ENCODE measurements at regions not wholly inside any gene's neighbourhood (a gene's known extent, or its start where the extent isn't known, plus 50 kb on each side); places are given as distances from the start of the nearest gene placed in this dataset.

DNA sequence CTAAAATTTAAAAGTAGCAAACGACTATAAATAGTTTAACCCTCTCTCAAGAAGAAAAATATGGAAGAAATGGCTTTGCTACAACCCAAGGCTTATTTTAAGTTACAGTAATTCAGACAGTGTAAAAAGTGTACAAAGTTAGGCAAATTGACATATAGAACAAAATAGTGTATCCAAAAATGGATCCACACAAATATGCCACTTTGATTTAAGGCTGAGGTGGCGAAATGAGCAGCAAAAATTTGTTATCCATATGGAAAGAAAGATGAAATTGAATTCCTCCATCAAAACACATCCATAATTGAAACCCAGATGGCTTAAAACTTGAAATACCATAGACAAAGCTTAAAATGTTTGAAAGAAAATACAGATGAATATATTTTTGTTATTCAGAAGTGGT, 540.8 kb downstream of the BRINP3 start:
- H3K27ac ChIP-seq, result no peak overlapping the region
- no peak for TF ChIP-seq ZFX (IDR thresholded peaks at IDR 0.05; ENCODE audit: borderline replicate concordance)
- TF ChIP-seq, protein P1, sequence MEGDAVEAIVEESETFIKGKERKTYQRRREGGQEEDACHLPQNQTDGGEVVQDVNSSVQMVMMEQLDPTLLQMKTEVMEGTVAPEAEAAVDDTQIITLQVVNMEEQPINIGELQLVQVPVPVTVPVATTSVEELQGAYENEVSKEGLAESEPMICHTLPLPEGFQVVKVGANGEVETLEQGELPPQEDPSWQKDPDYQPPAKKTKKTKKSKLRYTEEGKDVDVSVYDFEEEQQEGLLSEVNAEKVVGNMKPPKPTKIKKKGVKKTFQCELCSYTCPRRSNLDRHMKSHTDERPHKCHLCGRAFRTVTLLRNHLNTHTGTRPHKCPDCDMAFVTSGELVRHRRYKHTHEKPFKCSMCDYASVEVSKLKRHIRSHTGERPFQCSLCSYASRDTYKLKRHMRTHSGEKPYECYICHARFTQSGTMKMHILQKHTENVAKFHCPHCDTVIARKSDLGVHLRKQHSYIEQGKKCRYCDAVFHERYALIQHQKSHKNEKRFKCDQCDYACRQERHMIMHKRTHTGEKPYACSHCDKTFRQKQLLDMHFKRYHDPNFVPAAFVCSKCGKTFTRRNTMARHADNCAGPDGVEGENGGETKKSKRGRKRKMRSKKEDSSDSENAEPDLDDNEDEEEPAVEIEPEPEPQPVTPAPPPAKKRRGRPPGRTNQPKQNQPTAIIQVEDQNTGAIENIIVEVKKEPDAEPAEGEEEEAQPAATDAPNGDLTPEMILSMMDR (IDR thresholded peaks at IDR 0.05), result no peak

DNA sequence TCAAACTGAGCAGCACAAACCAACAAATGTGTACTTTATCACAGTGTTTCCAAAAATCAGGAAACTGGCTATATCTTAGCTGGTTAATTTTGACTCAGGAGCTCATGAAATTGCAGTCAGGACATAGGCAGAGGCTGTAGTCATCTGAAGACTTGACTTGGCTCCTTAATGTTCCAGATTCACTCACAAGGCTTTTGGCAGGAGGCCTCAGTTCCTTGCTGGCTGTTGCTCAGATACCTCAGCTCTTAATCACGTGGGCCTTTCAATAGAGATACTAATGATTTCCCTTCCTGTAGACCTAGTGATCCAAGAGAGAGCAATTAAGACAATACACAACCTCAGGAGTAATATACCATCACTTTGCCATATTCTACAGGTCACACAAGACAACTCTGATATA, 537.7 kb downstream of the BRINP3 start:
- no peak overlapping the region for H3K27ac ChIP-seq
- TF ChIP-seq, protein P1 (IDR thresholded peaks at IDR 0.05), result no peak
- TF ChIP-seq ZFX (IDR thresholded peaks at IDR 0.05; ENCODE audit: borderline replicate concordance), result no peak

DNA sequence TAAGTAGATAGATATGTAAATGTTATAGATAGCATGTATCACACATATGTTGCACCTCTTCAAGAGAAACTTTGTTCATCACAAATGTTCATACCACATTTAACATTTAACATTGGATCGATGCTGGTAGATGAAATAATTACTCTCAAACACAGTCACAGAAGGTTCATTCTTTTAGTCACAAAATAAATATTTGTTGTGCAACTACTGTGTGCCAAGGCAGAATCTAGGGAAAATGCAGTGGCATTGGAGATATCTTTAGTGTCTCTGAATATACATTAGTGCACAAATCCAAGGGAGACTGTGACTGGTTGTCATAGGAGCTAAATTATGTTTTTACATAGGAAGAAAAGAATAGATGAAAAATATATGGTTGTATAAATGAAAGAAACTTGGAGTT, 535.7 kb downstream of the BRINP3 start:
- TF ChIP-seq, protein P1 (IDR thresholded peaks at IDR 0.05), result no peak
- TF ChIP-seq ZFX (IDR thresholded peaks at IDR 0.05; ENCODE audit: borderline replicate concordance), result no peak
- no peak overlapping the region for H3K27ac ChIP-seq

DNA sequence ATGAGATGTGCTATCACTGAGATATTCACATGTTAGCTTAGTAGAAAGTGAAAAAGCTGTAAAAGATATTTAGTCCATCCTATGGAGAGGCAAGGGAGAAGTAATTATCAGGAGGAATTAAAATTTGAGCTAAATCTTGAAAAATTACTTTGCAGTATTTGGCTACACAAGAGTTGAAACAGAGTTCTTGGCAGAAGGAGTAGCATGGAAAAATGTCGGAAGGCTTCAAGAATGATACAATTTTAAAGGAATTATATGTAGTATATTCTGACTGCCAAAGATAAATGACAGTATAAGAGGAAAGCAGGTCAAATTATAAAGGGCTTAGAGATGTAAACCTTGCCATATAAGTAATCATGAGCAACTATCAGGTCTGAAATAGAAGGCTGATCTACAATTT, 518.9 kb downstream of the BRINP3 start:
- TF ChIP-seq, protein P1 (IDR thresholded peaks at IDR 0.05), result no peak
- no peak for TF ChIP-seq ZFX (IDR thresholded peaks at IDR 0.05; ENCODE audit: borderline replicate concordance)
- H3K27ac ChIP-seq, result no peak overlapping the region

DNA sequence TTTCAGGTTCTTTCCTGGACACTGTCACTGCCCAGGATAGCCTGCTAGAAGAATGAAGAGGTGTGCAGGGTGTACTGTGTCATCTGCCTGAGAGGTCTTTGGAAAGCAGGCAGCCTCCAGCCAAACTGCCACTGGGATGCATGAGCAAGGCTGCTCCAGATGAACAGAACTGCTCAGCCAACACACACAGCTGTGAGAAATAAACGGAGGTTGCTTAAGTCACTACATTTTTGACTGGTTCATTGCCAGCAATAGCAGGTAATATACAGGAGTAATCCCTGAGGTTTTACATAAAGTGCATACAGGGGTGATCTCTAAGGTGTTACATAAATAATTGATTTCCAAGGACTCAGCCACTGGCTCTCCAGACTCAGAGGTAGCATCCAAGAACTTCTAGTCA, 516.9 kb downstream of the BRINP3 start:
- TF ChIP-seq, protein P1 (IDR thresholded peaks at IDR 0.05), result no peak
- TF ChIP-seq ZFX (IDR thresholded peaks at IDR 0.05; ENCODE audit: borderline replicate concordance), result no peak
- H3K27ac ChIP-seq, result no peak overlapping the region

DNA sequence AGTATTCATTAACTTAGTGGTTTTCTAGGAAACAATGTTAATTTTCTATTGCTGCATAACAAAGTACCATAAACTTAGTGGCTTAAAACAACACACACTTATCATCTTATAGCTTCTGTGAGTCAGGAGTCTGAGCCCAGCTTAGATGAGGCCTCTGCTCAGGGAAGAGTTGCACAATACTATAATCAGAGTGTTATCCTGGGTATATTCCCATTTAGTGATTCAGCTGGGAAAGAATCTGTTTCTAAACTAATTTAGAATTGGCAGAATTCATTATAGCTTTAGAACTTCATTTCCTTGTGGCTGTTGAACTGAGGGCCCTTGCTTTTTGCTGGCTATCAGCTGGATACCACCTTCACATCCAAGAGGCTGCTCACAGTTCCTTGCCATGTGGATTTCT, 515.5 kb downstream of the BRINP3 start:
- no peak for TF ChIP-seq ZFX (IDR thresholded peaks at IDR 0.05; ENCODE audit: borderline replicate concordance)
- TF ChIP-seq, protein P1 (IDR thresholded peaks at IDR 0.05), result no peak
- no peak overlapping the region for H3K27ac ChIP-seq

DNA sequence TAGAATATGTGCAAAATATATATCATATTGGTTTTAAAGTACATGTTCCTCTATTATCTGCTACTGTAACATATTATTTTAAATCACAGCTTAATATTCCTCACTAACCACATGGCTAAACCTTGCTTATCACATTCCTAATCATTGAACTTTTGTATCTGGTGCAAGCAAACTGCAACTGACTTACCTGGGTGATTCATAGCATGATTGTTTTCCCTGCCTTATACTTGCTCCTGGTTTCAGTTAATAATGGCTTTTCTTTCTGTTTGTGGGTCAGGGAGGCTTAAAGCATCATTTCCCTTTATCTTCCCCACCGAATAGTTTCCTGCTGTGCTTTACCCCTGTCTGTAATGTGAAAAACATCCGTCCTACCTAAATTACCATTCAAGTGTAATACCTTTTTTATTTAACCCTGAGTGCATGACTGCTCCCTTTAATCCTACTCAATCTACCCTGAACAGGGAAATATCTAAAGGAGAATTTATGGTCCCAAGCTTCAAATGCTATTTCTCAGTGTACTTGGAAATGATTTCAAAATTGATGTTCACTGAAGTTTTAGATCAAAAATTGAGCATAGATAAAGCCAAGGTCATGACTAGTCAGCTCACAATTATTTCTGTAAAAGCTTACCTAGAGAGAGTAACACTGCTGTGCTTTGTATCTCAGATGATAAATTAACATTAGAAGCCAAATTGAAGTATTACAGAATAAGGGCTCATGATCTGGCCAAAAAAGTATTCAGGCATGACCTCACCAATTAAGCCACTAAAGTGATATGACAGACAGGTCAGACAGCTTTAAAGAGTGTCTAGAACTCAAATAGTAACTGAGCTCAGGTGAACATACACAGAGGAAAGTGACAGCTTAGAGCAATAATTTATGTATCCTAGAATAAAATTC, 507.1 kb downstream of the BRINP3 start:
- H3K27ac ChIP-seq, result no peak overlapping the region

More for the DNA sequence above, 507.1 kb downstream of the BRINP3 start:
- TF ChIP-seq, protein P1 (IDR thresholded peaks at IDR 0.05), result no peak
- TF ChIP-seq ZFX (IDR thresholded peaks at IDR 0.05; ENCODE audit: borderline replicate concordance), result no peak

Data from 22Rv1 (cell line).